Suprapubic skin (tissue), 3 donors: ENCODE measurements at regions not wholly inside any gene's neighbourhood (a gene's known extent, or its start where the extent isn't known, plus 50 kb on each side); places are given as distances from the start of the nearest gene placed in this dataset.
"Not testable (repeated sequence)": the region's sequence is repeated elsewhere in the genome, so short reads cannot be mapped to it uniquely, and the experiment has no call there.

Experiments
- CTCF ChIP-seq, 2 donors: fragments of 200-600 bp in 1 of 2; fragments of 450-650 bp in 1 of 2; sonication (generic) in 1 of 2; IDR thresholded peaks; one replicate each; pipeline ENCODE4 v1.5.1; 2016 to 2019; ENCODE audit warnings: antibody characterized with exemption in 2 of 2, mild to moderate bottlenecking in 1 of 2, moderate library complexity in 1 of 2
- POLR2AphosphoS5 ChIP-seq, 3 donors: sonication (generic); formaldehyde crosslinking; IDR thresholded peaks; one replicate each; pipeline ENCODE4 v1.6.1; 2017; ENCODE audit warnings: antibody characterized with exemption in 3 of 3

- not testable (repeated sequence) for TF ChIP-seq CTCF, POLR2AphosphoS5 (IDR thresholded peaks at IDR 0.05)
These were observed 213.7 kb upstream of the ADRA1D start for GRCh38 chr20:4462801-4463200.
